Activated CD4-positive, alpha-beta T cell treated with anti-CD3 and anti-CD28 coated beads for 36 hours (primary cell): ENCODE measurements at regions not wholly inside any gene's neighbourhood (a gene's known extent, or its start where the extent isn't known, plus 50 kb on each side); places are given as distances from the start of the nearest gene placed in this dataset.

Experiments used
- ATAC-seq: fragments of 200-7000 bp; cut with Tn5 transposase; one replicate; pipeline ENCODE4 v1.10.0; 2021; ENCODE audit warnings: mild to moderate bottlenecking, moderate library complexity
- CTCF ChIA-PET: fragments of 350-600 bp; sonication (Branson Sonifier 250); formaldehyde crosslinking; loops from one replicate; lab custom pipeline; 2021; ENCODE audit warnings: antibody characterized with exemption; lab: Charles Lee
- POLR2A ChIA-PET: fragments of 350-600 bp; sonication (Branson Sonifier 250); formaldehyde crosslinking; loops from one replicate; lab custom pipeline; 2021; ENCODE audit warnings: antibody characterized with exemption, inconsistent platforms; lab: Charles Lee
- DNase-seq: peaks from one replicate; pipeline ENCODE4 v3.0.0-alpha.2; 2020
- H3K27ac Mint-ChIP-seq: one replicate; pipeline ENCODE4 v1.8.0; 2021; ENCODE audit warnings: mixed read lengths
- H3K27me3 Mint-ChIP-seq: one replicate; pipeline ENCODE4 v1.8.0; 2021; ENCODE audit warnings: mixed read lengths
- H3K36me3 Mint-ChIP-seq: one replicate; pipeline ENCODE4 v1.8.0; 2021; ENCODE audit warnings: low read depth, mixed read lengths
- H3K4me1 Mint-ChIP-seq: one replicate; pipeline ENCODE4 v1.8.0; 2021; ENCODE audit warnings: mixed read lengths
- H3K4me3 Mint-ChIP-seq: one replicate; pipeline ENCODE4 v1.8.0; 2021; ENCODE audit warnings: mild to moderate bottlenecking, moderate library complexity, mixed read lengths
- H3K9me3 Mint-ChIP-seq: one replicate; pipeline ENCODE4 v1.8.0; 2021; ENCODE audit warnings: low read depth, mixed read lengths
- intact Hi-C, 2 experiments: fragments of 100-400 bp; cut with DNase I in 1 of 2; cut with micrococcal nuclease in 1 of 2; formaldehyde crosslinking; loops; one replicate each; pipeline versions ENCODE4 v1.14.2 to v1.15.1; 2022 to 2024; cut with DNase I, micrococcal nuclease

- H3K27me3 Mint-ChIP-seq = peaks cover 26% of the 10 kb centered on the region
- no peaks in the 10 kb centered on the region for H3K4me1 Mint-ChIP-seq
- intact Hi-C loops = no loop called here
- H3K4me3 Mint-ChIP-seq = no peak overlapping the region
- CTCF ChIA-PET = no interaction called here
- ATAC-seq (no peak), DNase-seq (no peak)
- H3K27ac Mint-ChIP-seq = no peak overlapping the region
- no peaks in the 10 kb centered on the region for H3K36me3 Mint-ChIP-seq
- no peaks in the 10 kb centered on the region for H3K9me3 Mint-ChIP-seq
- POLR2A ChIA-PET = no interaction called here
These were observed 371.2 kb downstream of the NPHP4 start for GRCh38 chr1:5620997-5621396.

- Mint-ChIP-seq H3K27me3 (peaks cover 25% of the 10 kb centered on the region), H3K4me3 (no peak overlapping the region), H3K36me3 (no peaks in the 10 kb centered on the region), H3K9me3 (no peaks in the 10 kb centered on the region), H3K4me1 (no peaks in the 10 kb centered on the region), H3K27ac (no peak overlapping the region)
- ATAC-seq (no peak), DNase-seq (no peak)
- CTCF ChIA-PET = no interaction called here
- intact Hi-C loops = no loop called here
- POLR2A ChIA-PET = no interaction called here
These were observed 371.8 kb downstream of the NPHP4 start for GRCh38 chr1:5620418-5620817.

GRCh38 chr1:5619469-5619868, 372.8 kb downstream of the NPHP4 start:
- Mint-ChIP-seq H3K9me3 (no peaks in the 10 kb centered on the region), H3K27me3 (peaks cover 24% of the 10 kb centered on the region), H3K36me3 (no peaks in the 10 kb centered on the region), H3K4me3 (no peak overlapping the region), H3K27ac (no peak overlapping the region), H3K4me1 (no peaks in the 10 kb centered on the region)
- DNase-seq = no peak
- intact Hi-C loops = no loop called here
- ChIA-PET CTCF (no interaction called here), POLR2A (no interaction called here)
- ATAC-seq = no peak

- ATAC-seq = no peak
- CTCF ChIA-PET = no interaction called here
- POLR2A ChIA-PET = no interaction called here
- Mint-ChIP-seq H3K4me3 (no peak overlapping the region), H3K27me3 (peaks cover 38% of the 10 kb centered on the region), H3K27ac (no peak overlapping the region), H3K36me3 (no peaks in the 10 kb centered on the region), H3K4me1 (no peaks in the 10 kb centered on the region), H3K9me3 (no peaks in the 10 kb centered on the region)
- intact Hi-C loops = no loop called here
- no peak for DNase-seq
These were observed 374.7 kb downstream of the NPHP4 start for GRCh38 chr1:5617546-5617945.

GRCh38 chr1:5617179-5617520, 375.1 kb downstream of the NPHP4 start:
- ChIA-PET CTCF (no interaction called here), POLR2A (no interaction called here)
- no peak for DNase-seq
- Mint-ChIP-seq H3K4me3 (no peak overlapping the region), H3K27me3 (peaks cover 39% of the 10 kb centered on the region), H3K4me1 (no peaks in the 10 kb centered on the region), H3K36me3 (no peaks in the 10 kb centered on the region), H3K27ac (no peak overlapping the region), H3K9me3 (no peaks in the 10 kb centered on the region)
- intact Hi-C loops = no loop called here
- no peak for ATAC-seq

- ATAC-seq = no peak
- Mint-ChIP-seq H3K4me1 (no peaks in the 10 kb centered on the region), H3K27ac (no peak overlapping the region), H3K36me3 (no peaks in the 10 kb centered on the region), H3K27me3 (peaks cover 40% of the 10 kb centered on the region), H3K9me3 (no peaks in the 10 kb centered on the region), H3K4me3 (no peak overlapping the region)
- CTCF ChIA-PET = no interaction called here
- DNase-seq = no peak
- intact Hi-C loops = no loop called here
- POLR2A ChIA-PET = no interaction called here
These were observed 375.7 kb downstream of the NPHP4 start for GRCh38 chr1:5616366-5617178.

- ChIA-PET POLR2A (no interaction called here), CTCF (no interaction called here)
- Mint-ChIP-seq H3K4me1 (no peaks in the 10 kb centered on the region), H3K36me3 (no peaks in the 10 kb centered on the region), H3K9me3 (no peaks in the 10 kb centered on the region), H3K27ac (no peak overlapping the region), H3K4me3 (no peak overlapping the region), H3K27me3 (peaks cover 39% of the 10 kb centered on the region)
- intact Hi-C loops = no loop called here
- DNase-seq (no peak), ATAC-seq (no peak)
These were observed 377.1 kb downstream of the NPHP4 start for GRCh38 chr1:5615076-5615475.

- intact Hi-C loops = no loop called here
- H3K9me3 Mint-ChIP-seq = no peaks in the 10 kb centered on the region
- no peaks in the 10 kb centered on the region for H3K4me1 Mint-ChIP-seq
- DNase-seq (no peak), ATAC-seq (no peak)
- POLR2A ChIA-PET = no interaction called here
- CTCF ChIA-PET = no interaction called here
- H3K36me3 Mint-ChIP-seq = no peaks in the 10 kb centered on the region
- H3K4me3 Mint-ChIP-seq = no peak overlapping the region
- peaks cover 39% of the 10 kb centered on the region for H3K27me3 Mint-ChIP-seq
- no peak overlapping the region for H3K27ac Mint-ChIP-seq
These were observed 378.3 kb downstream of the NPHP4 start for GRCh38 chr1:5613900-5614299.

- Mint-ChIP-seq H3K27me3 (peaks cover 30% of the 10 kb centered on the region), H3K4me3 (no peak overlapping the region), H3K36me3 (no peaks in the 10 kb centered on the region), H3K9me3 (no peaks in the 10 kb centered on the region), H3K4me1 (no peaks in the 10 kb centered on the region), H3K27ac (no peak overlapping the region)
- ATAC-seq (peak; percentile 23), DNase-seq (no peak)
- POLR2A ChIA-PET = no interaction called here
- intact Hi-C loops = no loop called here
- CTCF ChIA-PET = no interaction called here
These were observed 380.4 kb downstream of the NPHP4 start for GRCh38 chr1:5611851-5612250.

GRCh38 chr1:5611431-5611830, 380.8 kb downstream of the NPHP4 start:
- intact Hi-C loops = no loop called here
- Mint-ChIP-seq H3K9me3 (no peaks in the 10 kb centered on the region), H3K36me3 (no peaks in the 10 kb centered on the region), H3K27ac (no peak overlapping the region), H3K4me3 (no peak overlapping the region), H3K4me1 (no peaks in the 10 kb centered on the region), H3K27me3 (peaks cover 28% of the 10 kb centered on the region)
- ChIA-PET POLR2A (no interaction called here), CTCF (no interaction called here)
- ATAC-seq (no peak), DNase-seq (no peak)

- ATAC-seq (no peak), DNase-seq (no peak)
- ChIA-PET CTCF (interaction anchor here (0.8 kb wide), 1 partner anchor 28 kb away, joined by 4 read pairs; no protein-coding TSS in a partner anchor), POLR2A (no interaction called here)
- peaks cover 26% of the 10 kb centered on the region for H3K27me3 Mint-ChIP-seq
- H3K9me3 Mint-ChIP-seq = no peaks in the 10 kb centered on the region
- no peaks in the 10 kb centered on the region for H3K36me3 Mint-ChIP-seq
- no peaks in the 10 kb centered on the region for H3K4me1 Mint-ChIP-seq
- intact Hi-C loops = no loop called here
- no peak overlapping the region for H3K4me3 Mint-ChIP-seq
- H3K27ac Mint-ChIP-seq = no peak overlapping the region
These were observed 381.8 kb downstream of the NPHP4 start for GRCh38 chr1:5610432-5610831.

GRCh38 chr1:5603353-5604104, 388.7 kb downstream of the NPHP4 start:
- no peaks in the 10 kb centered on the region for H3K9me3 Mint-ChIP-seq
- peaks cover 2% of the 10 kb centered on the region for H3K27me3 Mint-ChIP-seq
- intact Hi-C loops = no loop called here
- H3K4me1 Mint-ChIP-seq = no peaks in the 10 kb centered on the region
- no peaks in the 10 kb centered on the region for H3K36me3 Mint-ChIP-seq
- ChIA-PET CTCF (no interaction called here), POLR2A (no interaction called here)
- no peak overlapping the region for H3K4me3 Mint-ChIP-seq
- ATAC-seq = no peak
- no peak for DNase-seq
- H3K27ac Mint-ChIP-seq = no peak overlapping the region
